Small intestine (tissue), 7 donors: ENCODE measurements at regions not wholly inside any gene's neighbourhood (a gene's known extent, or its start where the extent isn't known, plus 50 kb on each side); places are given as distances from the start of the nearest gene placed in this dataset.
A peak's percentile ranks its signal among the peaks of the same experiment; 100 is the strongest.

Experiments
- DNase-seq, 2 donors: peaks; one replicate each; pipeline versions ENCODE4 v3.0.0 to v3.0.0-alpha.2; 2013
- FAIRE-seq: peaks from 2 replicates; lab custom pipeline; 2012; peaks lifted over from hg19 to GRCh38; lab: Jason Lieb, UNC
- H3K27ac ChIP-seq, 3 donors: one replicate each; pipeline ENCODE4 v1.5.1; 2013; ENCODE audit warnings: low read length in 2 of 3, mild to moderate bottlenecking in 2 of 3, control low read depth in 1 of 3, inconsistent platforms in 1 of 3, low read depth in 1 of 3, moderate library complexity in 1 of 3
- H3K27me3 ChIP-seq, 3 donors: one replicate each; pipeline ENCODE4 v1.6.1; 2013; ENCODE audit warnings: low read length in 3 of 3, inconsistent platforms in 1 of 3; ENCODE audit not compliant: control insufficient read depth in 3 of 3, insufficient read depth in 3 of 3
- H3K36me3 ChIP-seq, 3 donors: one replicate each; pipeline ENCODE4 v1.6.1; 2013; ENCODE audit warnings: low read length in 3 of 3, inconsistent platforms in 1 of 3, low read depth in 1 of 3, mild to moderate bottlenecking in 1 of 3, moderate library complexity in 1 of 3; ENCODE audit not compliant: control insufficient read depth in 3 of 3, insufficient read depth in 2 of 3
- H3K4me1 ChIP-seq, 3 donors: one replicate each; pipeline ENCODE4 v1.6.1; 2013; ENCODE audit warnings: low read length in 2 of 3, inconsistent platforms in 1 of 3, low read depth in 1 of 3, mild to moderate bottlenecking in 1 of 3, moderate library complexity in 1 of 3; ENCODE audit not compliant: control insufficient read depth in 3 of 3, insufficient read depth in 2 of 3
- H3K4me3 ChIP-seq, 3 donors: one replicate each; pipeline ENCODE4 v1.5.1; 2013; ENCODE audit warnings: low read length in 3 of 3, control low read depth in 1 of 3, inconsistent platforms in 1 of 3, low read depth in 1 of 3, mild to moderate bottlenecking in 1 of 3, moderate library complexity in 1 of 3
- H3K9me3 ChIP-seq, 2 donors: one replicate each; pipeline ENCODE4 v1.6.1; 2013; ENCODE audit warnings: low read depth in 1 of 2, low read length in 1 of 2; ENCODE audit not compliant: control insufficient read depth in 2 of 2, insufficient read depth in 1 of 2
- WGBS, 3 donors: extraction: QIAGEN DNeasy Blood & Tissue Kit; methylation state at CpG; one replicate each; pipeline ENCODE4 v1.1.7; 2013; 5-methylcytosine and 5-hydroxymethylcytosine counted together
- donor health status: healthy with polysubstance abuse.
- donor health status: control.
- donor health status: control.
- donor health status: Bipolar disorder and iron deficiency.
- donor health status: healthy.

DNA sequence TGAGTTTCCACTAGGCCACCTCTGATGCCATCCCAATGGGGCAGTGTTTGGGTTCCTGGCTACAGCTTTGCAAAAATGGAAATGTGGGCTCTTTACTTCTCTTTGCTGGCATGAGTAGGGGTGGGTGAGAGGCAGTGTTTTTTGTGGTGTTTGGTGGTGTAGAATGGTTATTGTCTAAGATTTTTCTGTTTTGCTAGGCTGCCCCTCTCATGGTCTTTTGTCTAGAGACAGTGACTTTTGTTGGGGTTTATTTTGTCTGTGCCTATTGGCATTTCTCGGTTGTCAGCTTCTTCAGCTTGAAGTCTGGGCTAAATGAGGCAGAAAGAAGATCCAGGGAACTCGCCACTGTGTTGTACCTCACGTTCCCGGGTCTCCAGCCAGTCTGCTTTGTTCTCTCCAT is 112.1 kb downstream of the CENPF start:
- Histone ChIP-seq H3K27me3 (peaks cover 0 to 3% (median 0%) of the 10 kb centered on the region in 3 donors), H3K4me3 (no peak overlapping the region), H3K36me3 (no peaks in the 10 kb centered on the region), H3K9me3 (no peaks in the 10 kb centered on the region), H3K27ac (no peak overlapping the region), H3K4me1 (no peaks in the 10 kb centered on the region)
- DNase-seq (no peak), FAIRE-seq (no peak)
- WGBS, 3 donors, result 72 to 88% (median 76%) methylated on average over 4 of the region's 4 CpGs

DNA sequence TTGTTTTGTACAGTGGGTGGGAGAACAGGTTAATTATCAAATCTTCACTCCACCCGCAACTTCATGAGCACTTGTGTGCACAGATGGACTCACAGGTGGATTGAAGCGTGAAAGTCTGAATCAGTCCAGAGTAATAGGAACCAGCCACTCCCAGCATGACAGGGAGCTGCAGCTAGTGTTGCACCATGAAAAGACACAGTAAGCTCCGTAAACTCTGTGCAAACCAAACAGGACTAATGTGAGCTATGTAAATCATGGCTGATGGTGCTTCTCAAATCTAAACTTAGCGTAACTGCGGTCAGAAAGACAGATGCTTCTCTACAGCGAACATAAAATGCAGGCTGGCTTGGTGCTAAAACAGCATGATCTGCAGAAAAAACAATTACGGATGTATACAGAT is 114.4 kb downstream of the CENPF start:
- Histone ChIP-seq H3K9me3 (no peaks in the 10 kb centered on the region), H3K27me3 (peaks cover 0 to 3% (median 0%) of the 10 kb centered on the region in 3 donors), H3K36me3 (no peaks in the 10 kb centered on the region), H3K27ac (no peak overlapping the region), H3K4me1 (no peaks in the 10 kb centered on the region), H3K4me3 (no peak overlapping the region)
- 67 to 77% (median 74%) methylated on average over 7 of the region's 7 CpGs for WGBS, 3 donors
- peak in 1 of 2 donors; percentile 4 for DNase-seq
- no peak for FAIRE-seq

DNA sequence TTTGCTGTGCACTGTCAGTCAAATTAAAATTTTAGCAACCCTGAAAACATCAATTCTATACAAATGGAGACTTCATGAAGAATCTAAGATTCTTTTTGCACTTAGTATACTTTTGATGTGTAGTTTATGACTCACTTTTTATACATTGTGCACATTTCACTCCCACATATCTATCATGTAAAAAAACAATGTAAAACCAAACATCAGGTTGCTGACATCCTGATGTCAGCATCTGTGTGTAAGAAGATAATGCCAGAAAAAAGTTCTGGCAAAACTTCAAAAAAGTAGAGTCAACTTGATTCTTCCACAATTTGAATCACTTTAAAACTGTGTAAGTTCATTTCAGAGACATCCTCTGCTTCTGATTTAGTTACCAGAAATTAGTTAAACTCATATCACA is 115.7 kb downstream of the CENPF start:
- H3K36me3 ChIP-seq, result no peaks in the 10 kb centered on the region
- H3K27me3 ChIP-seq, result peaks cover 0 to 3% (median 0%) of the 10 kb centered on the region in 3 donors
- H3K4me1 ChIP-seq, result no peaks in the 10 kb centered on the region
- no peak overlapping the region for H3K4me3 ChIP-seq
- H3K9me3 ChIP-seq, result no peaks in the 10 kb centered on the region
- no peak overlapping the region for H3K27ac ChIP-seq
- FAIRE-seq (no peak), DNase-seq (no peak)

DNA sequence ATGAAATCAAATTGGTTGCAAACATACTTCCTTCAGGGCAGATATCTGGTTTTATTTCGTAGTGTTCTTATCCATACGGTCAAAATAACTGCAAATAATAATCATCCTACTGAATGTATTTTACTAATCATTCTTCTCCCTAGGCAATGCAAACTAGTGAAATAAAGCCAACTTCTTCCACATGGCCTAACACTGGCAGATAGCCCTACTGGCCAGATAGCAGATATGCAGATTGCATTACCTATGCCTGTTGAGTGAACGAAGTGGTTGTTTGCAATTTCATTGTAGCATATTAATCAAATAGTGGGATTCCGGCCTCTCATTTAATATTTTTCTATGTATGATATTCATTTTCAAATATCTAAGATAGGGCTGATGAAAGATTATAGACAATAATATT is 116.2 kb downstream of the CENPF start:
- 72 to 84% (median 76%) methylated on average over 4 of the region's 4 CpGs for WGBS, 3 donors
- no peaks in the 10 kb centered on the region for H3K36me3 ChIP-seq
- no peak overlapping the region for H3K4me3 ChIP-seq
- no peaks in the 10 kb centered on the region for H3K9me3 ChIP-seq
- H3K27me3 ChIP-seq, result peaks cover 0 to 3% (median 0%) of the 10 kb centered on the region in 3 donors
- H3K4me1 ChIP-seq, result no peaks in the 10 kb centered on the region
- no peak overlapping the region for H3K27ac ChIP-seq
- FAIRE-seq (no peak), DNase-seq (no peak)

DNA sequence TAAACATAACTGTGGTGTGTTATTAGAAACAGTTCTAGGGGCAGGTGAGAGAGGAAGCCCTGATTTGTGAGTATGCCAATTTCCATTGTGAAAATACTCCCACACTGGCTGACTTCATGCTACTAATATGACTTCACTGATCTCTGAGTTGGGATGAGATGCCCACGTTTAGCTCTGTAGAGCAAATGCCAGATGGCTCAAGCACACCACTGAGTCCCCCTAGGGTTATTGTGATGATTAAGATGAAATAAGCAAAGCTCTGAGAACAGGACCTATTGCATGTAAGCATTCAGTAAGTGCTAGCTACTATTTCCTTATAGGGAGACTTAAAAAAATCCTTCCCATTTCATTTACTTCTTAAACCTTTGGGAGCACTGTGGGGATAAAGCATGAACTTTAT is 117.6 kb downstream of the CENPF start:
- DNase-seq (no peak), FAIRE-seq (no peak)
- Histone ChIP-seq H3K9me3 (no peaks in the 10 kb centered on the region), H3K36me3 (no peaks in the 10 kb centered on the region), H3K4me1 (no peaks in the 10 kb centered on the region), H3K4me3 (no peak overlapping the region), H3K27ac (no peak overlapping the region), H3K27me3 (no peaks in the 10 kb centered on the region)
- WGBS, 3 donors, result 37 to 58% (median 56%) methylated on average over 1 of the region's 1 CpG

DNA sequence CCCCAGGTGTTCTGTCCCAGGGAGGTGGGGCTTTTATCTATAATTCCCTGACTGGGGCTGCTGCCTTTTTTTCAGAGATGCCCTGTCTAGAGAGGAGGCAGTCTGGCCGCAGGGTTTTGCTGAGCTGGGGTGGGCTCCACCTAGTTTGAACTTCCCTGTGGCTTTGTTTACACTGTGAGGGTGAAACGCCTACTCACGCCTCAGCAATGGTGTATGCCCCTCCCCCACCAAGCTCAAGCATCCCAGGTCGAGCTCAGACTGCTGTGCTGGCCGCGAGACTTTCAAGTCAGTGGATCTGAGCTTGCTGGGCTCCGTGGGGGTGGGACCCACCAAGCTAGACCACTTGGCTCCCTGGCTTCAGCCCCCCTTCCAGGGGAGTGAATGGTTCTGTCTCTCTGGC is 124.3 kb downstream of the CENPF start:
- Histone ChIP-seq H3K9me3 (no peaks in the 10 kb centered on the region), H3K4me1 (no peaks in the 10 kb centered on the region), H3K27ac (no peak overlapping the region), H3K27me3 (no peaks in the 10 kb centered on the region), H3K36me3 (no peaks in the 10 kb centered on the region), H3K4me3 (no peak overlapping the region)
- no peak for FAIRE-seq
- 14 to 33% (median 27%) methylated on average over 7 of the region's 7 CpGs for WGBS, 3 donors
- DNase-seq, result no peak

DNA sequence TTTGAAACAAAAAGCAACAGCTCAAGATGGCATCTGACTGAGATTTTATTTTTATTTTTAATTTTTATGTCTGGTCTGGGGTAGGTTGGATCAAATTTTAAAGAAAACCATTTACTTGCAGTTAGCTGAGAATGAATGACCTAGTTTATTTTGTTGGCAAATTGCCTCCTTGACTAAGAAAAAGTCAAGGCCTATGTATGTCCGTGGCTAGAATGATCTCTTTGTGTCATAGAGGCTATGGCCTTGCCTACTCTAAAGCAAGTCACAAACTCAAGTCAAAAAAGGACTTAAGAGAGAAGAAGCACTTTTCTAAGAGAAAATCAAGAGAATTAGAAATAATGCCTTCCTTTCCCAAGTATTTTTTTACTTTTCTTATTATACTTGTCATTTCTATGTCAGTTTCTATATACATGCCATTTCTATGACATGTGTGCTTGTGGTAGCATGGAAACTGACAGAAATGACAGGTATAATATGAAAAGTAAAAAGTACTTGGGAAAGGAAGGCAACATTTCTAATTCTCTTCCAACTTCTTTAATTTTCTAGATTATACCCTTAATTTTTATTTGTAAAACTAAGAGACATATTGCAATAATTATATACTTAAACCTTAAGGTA is 136.7 kb downstream of the CENPF start:
- Histone ChIP-seq H3K4me1 (no peaks in the 10 kb centered on the region), H3K27me3 (no peaks in the 10 kb centered on the region), H3K27ac (no peak overlapping the region), H3K9me3 (no peaks in the 10 kb centered on the region), H3K36me3 (no peaks in the 10 kb centered on the region), H3K4me3 (no peak overlapping the region)
- WGBS, 3 donors, result 33 to 63% (median 33%) methylated on average over 1 of the region's 1 CpG
- no peak for FAIRE-seq
- DNase-seq, result no peak

DNA sequence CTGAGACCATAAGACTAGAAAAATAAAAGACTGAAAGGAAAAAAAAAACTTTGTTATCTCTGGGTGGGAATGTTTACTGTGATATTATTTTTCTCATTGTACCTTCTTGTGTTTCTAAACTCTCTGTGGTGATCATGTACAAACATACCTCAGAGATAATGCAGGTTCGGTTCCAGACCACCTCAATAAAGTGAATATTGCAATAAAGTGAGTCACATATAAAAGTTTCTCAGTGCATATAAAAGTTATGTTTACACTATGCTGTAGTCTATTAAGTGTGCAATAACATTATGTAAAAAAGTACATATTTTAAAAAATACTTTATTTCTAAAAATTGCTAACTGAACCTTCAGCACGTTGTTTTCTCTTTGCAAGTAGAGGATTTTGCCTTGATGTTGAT is 137.5 kb downstream of the CENPF start:
- FAIRE-seq, result no peak

DNA sequence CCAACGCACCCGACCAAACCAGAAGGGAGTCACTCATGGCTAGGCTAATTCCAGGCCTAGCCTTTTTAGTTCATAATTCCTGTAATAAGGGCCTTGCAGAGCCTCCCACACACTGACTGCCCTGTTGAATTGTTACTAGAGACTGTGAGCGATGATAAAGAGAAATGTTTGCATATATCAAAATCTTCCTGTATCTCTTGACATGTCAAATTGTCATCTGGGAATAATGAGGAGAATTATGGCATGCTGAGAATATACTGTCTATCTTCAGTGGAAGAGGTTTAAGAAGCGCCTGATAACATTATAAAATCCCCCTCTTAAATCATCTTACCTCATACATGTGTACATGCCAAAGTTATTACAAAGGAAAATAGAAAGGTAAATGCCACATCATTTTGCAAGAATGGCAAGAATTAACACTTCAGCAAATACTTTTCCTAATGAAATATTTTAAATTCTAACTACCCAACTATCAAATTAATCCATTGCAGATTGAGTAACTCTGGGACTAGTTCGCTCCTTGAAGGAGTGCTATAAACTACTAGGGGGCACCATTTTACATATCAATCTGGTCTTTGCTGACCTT is 144.1 kb downstream of the CENPF start:
- WGBS, 3 donors, result 69 to 83% (median 72%) methylated on average over 5 of the region's 5 CpGs
- Histone ChIP-seq H3K27me3 (no peaks in the 10 kb centered on the region), H3K4me1 (no peaks in the 10 kb centered on the region), H3K27ac (no peak overlapping the region), H3K9me3 (no peaks in the 10 kb centered on the region), H3K36me3 (no peaks in the 10 kb centered on the region), H3K4me3 (no peak overlapping the region)
- FAIRE-seq (no peak), DNase-seq (no peak)

More for the DNA sequence above, 137.5 kb downstream of the CENPF start:
- no peak overlapping the region for H3K4me3 ChIP-seq
- no peak for DNase-seq
- no peaks in the 10 kb centered on the region for H3K4me1 ChIP-seq
- H3K27ac ChIP-seq, result no peak overlapping the region
- H3K9me3 ChIP-seq, result no peaks in the 10 kb centered on the region
- no peaks in the 10 kb centered on the region for H3K36me3 ChIP-seq
- WGBS, 3 donors, result 42 to 72% (median 66%) methylated on average over 2 of the region's 2 CpGs
- no peaks in the 10 kb centered on the region for H3K27me3 ChIP-seq
